HFFc6 (cell line): ENCODE measurements at regions not wholly inside any gene's neighbourhood (a gene's known extent, or its start where the extent isn't known, plus 50 kb on each side); places are given as distances from the start of the nearest gene placed in this dataset.

Source experiments
- DNase-seq: peaks from one replicate; pipeline ENCODE4 v3.0.0-alpha.2; 2018
- H3K27ac Mint-ChIP-seq: 2 replicates; pipeline ENCODE4 v1.8.0; 2020; ENCODE audit warnings: mild to moderate bottlenecking, mixed read lengths
- H3K27me3 Mint-ChIP-seq: 2 replicates; pipeline ENCODE4 v1.8.0; 2021; ENCODE audit warnings: mild to moderate bottlenecking, moderate library complexity, mixed read lengths; ENCODE audit not compliant: insufficient read depth
- H3K36me3 Mint-ChIP-seq: 2 replicates; pipeline ENCODE4 v1.8.0; 2021; ENCODE audit warnings: low read depth, mixed read lengths
- H3K4me1 Mint-ChIP-seq: 2 replicates; pipeline ENCODE4 v1.8.0; 2020; ENCODE audit warnings: low read depth, mixed read lengths
- H3K4me3 Mint-ChIP-seq: 2 replicates; pipeline ENCODE4 v1.8.0; 2020; ENCODE audit warnings: mild to moderate bottlenecking, moderate library complexity, mixed read lengths
- H3K9me3 Mint-ChIP-seq: 2 replicates; pipeline ENCODE4 v1.8.0; 2020; ENCODE audit warnings: mild to moderate bottlenecking, mixed read lengths
- TF ChIP-seq, protein P1 (sequence below): fragments of 200-600 bp; sonication (generic); IDR thresholded peaks from 2 replicates; pipeline ENCODE4 v1.5.0; 2021; ENCODE audit warnings: antibody characterized with exemption, mild to moderate bottlenecking

DNA sequence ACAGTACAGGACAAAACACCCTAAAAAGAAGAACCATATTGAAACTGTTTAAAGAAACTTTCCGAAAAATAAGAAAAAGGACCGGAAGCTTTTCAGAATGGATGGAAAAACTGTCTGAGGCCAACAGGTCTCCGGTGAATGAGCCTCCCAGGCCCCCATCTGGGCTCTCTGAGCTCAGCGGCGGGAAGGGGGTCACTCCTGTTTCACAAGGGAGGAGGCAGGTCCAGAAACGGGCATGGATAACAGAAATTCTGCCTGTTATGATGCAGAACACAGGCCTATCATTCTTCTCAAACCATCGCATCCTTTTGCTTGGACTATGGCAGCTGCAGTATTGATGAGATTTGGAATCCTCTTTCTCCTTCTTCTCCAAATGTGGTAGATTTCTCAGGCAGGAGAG is 58.9 kb upstream of the SHH start:
- DNase-seq: no peak
- H3K9me3 Mint-ChIP-seq: peaks cover 36% of the 10 kb centered on the region; the same call in 1 of the 2 replicates
- H3K36me3 Mint-ChIP-seq: no peaks in the 10 kb centered on the region
- H3K4me3 Mint-ChIP-seq: no peak overlapping the region
- TF ChIP-seq, protein P1, sequence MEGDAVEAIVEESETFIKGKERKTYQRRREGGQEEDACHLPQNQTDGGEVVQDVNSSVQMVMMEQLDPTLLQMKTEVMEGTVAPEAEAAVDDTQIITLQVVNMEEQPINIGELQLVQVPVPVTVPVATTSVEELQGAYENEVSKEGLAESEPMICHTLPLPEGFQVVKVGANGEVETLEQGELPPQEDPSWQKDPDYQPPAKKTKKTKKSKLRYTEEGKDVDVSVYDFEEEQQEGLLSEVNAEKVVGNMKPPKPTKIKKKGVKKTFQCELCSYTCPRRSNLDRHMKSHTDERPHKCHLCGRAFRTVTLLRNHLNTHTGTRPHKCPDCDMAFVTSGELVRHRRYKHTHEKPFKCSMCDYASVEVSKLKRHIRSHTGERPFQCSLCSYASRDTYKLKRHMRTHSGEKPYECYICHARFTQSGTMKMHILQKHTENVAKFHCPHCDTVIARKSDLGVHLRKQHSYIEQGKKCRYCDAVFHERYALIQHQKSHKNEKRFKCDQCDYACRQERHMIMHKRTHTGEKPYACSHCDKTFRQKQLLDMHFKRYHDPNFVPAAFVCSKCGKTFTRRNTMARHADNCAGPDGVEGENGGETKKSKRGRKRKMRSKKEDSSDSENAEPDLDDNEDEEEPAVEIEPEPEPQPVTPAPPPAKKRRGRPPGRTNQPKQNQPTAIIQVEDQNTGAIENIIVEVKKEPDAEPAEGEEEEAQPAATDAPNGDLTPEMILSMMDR: no peak
- H3K27ac Mint-ChIP-seq: no peak overlapping the region
- no peaks in the 10 kb centered on the region; the same call in 1 of the 2 replicates for H3K27me3 Mint-ChIP-seq
- H3K4me1 Mint-ChIP-seq: no peaks in the 10 kb centered on the region

DNA sequence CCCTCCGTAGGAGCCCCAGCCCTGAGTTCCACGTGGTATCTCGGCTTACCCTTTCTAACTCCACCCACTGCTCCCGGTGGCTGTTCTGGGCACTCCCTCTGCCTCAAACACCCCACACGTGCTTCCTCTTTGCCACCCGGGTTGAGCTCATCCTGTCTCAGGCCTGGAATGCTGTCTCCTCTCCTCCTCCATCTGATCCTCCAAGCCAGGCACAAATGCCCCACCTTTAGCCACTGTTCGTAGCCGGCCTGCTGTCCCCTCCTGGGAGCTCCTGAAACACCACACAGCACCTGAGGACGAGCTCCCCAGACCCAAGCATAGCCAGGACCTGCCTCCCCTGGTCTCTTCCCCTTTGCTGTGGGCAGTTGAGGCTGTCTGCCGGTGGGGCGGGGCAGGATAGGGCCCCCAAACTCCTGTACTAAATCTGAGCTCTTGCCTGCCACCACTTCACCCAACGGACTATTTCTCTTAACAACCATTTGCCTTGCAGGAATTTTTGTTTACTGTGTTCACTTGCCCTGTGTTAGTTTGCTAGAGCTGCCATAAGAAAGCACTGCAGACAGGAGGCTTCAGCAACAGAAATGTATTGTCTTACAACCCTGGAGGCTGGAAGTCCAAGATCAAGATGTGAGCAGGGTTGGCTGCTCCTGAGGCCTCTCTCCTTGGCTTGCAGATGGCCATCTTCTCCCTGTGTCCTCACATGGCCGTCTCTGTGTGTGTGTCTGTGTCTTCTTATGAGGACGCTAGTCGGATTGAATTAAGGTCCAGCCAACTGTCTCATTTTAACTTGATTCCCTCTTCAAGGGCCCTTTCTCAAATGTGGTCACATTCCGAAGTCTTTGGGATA is 58.3 kb upstream of the SHH start:
- no peaks in the 10 kb centered on the region; the same call in 1 of the 2 replicates for H3K27me3 Mint-ChIP-seq
- H3K27ac Mint-ChIP-seq: no peak overlapping the region
- no peak overlapping the region for H3K4me3 Mint-ChIP-seq
- no peaks in the 10 kb centered on the region for H3K4me1 Mint-ChIP-seq
- TF ChIP-seq, protein P1: no peak
- DNase-seq: no peak
- peaks cover 42% of the 10 kb centered on the region; the same call in 1 of the 2 replicates for H3K9me3 Mint-ChIP-seq
- H3K36me3 Mint-ChIP-seq: no peaks in the 10 kb centered on the region; the same call in 1 of the 2 replicates

DNA sequence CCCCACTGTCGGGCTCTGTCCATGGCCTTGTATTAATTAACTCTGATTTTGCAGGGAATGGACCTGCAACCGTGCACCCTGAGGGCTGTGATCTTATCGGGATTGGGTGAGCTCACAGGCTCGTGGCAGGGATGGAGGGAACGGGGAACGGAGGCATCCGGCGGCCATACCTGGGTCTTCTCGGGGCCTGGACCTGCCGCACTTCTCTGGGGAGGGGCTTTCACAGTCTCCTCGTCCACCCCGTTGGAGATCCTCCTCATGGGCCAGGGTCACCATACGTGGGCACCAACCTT is 57.5 kb upstream of the SHH start:
- H3K27me3 Mint-ChIP-seq: no peaks in the 10 kb centered on the region; the same call in 1 of the 2 replicates
- TF ChIP-seq, protein P1: no peak

DNA sequence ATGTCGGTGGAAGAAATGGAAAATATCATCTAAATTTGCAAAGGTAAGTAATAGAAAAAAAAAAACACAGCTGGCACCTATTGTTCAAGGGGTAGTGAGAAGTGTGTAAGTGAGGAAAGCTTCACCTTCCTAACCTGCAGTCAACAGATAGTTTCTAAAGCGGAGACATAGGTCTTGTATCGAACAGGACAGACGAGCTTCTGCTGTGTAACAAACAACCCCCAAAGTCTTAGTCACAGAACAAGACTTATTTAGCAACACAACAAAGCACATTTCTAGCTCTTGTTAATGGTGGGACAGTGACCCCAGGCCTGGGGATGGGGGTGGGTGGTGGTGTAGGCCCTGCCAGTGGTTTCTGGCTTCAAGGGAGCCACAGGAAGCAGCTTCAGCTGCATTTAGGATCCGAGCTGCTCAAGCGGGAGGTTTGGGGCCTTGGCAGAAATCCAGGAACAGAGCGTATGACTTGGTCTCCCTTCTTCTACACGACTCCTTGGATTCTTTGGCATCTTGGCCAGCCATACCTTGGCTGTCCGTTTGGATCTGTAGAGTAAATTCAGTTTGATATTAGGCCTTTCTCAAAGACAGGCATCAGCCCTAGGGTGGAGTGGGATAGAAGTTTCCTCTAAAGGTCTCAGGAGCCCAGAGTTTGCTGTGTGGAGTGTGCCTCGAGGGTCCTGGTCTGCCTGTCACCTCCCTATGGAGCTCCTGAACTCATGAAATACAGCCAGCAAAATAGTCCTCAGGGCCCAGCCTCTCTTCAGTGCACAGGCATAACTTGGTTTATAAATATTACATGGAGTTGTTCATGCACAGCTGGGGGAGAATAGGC is 56.9 kb upstream of the SHH start:
- no peaks in the 10 kb centered on the region; the same call in none of the 2 replicates for H3K27me3 Mint-ChIP-seq
- no peak overlapping the region for H3K4me3 Mint-ChIP-seq
- TF ChIP-seq, protein P1: no peak
- H3K36me3 Mint-ChIP-seq: no peaks in the 10 kb centered on the region; the same call in 1 of the 2 replicates
- no peak overlapping the region for H3K27ac Mint-ChIP-seq
- H3K4me1 Mint-ChIP-seq: no peaks in the 10 kb centered on the region
- peaks cover 38% of the 10 kb centered on the region; the same call in 1 of the 2 replicates for H3K9me3 Mint-ChIP-seq
- no peak for DNase-seq

More for the DNA sequence above, 57.5 kb upstream of the SHH start:
- Mint-ChIP-seq H3K27ac (no peak overlapping the region), H3K4me3 (no peak overlapping the region), H3K4me1 (no peaks in the 10 kb centered on the region), H3K36me3 (no peaks in the 10 kb centered on the region; the same call in 1 of the 2 replicates), H3K9me3 (peaks cover 44% of the 10 kb centered on the region; the same call in 1 of the 2 replicates)
- no peak for DNase-seq

DNA sequence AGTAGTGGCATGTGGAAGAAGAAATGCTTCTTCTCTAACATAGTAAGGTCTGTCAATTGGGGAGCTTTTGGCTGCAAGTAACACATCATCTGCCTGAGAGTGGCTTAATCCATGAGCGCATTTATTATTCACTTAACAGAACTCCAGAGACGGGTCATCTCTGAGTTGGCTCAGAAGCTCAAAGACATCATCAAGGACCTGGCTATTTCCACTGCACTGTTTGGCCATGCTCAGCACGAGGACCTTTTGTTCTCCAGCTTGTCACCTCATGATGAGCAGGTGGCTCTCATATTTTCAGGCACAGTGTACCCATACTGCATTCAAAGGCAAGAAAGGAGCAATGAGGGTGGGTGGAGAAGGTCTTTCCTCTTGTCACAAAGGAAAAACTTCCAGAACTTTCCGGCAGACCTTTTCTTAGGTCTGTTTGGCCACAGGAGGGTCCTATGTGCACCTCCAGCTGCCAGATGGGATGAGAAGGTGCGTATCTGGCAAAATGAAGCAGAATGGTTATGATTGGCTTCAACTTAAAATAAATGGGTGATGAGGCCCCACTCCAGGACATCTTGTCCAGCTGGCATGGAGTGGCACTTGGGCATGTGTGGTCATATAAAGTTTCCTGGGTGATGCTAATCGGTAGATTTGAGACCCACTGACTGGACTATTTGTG is 55.6 kb upstream of the SHH start:
- no peak for DNase-seq
- Mint-ChIP-seq H3K36me3 (no peaks in the 10 kb centered on the region; the same call in 1 of the 2 replicates), H3K4me1 (no peaks in the 10 kb centered on the region), H3K9me3 (peaks cover 28% of the 10 kb centered on the region; the same call in 1 of the 2 replicates), H3K27me3 (no peaks in the 10 kb centered on the region; the same call in none of the 2 replicates), H3K27ac (no peak overlapping the region), H3K4me3 (no peak overlapping the region)
- TF ChIP-seq, protein P1: no peak
